Esophagus muscularis mucosa (tissue), 4 donors: ENCODE measurements at regions not wholly inside any gene's neighbourhood (a gene's known extent, or its start where the extent isn't known, plus 50 kb on each side); places are given as distances from the start of the nearest gene placed in this dataset.

Experiments used
- DNase-seq: peaks from one replicate; pipeline ENCODE4 v3.0.0-alpha.2; 2017; ENCODE audit errors: extremely low spot score
- H3K27ac ChIP-seq, 4 donors: fragments of 200-600 bp; sonication (generic); replicated peaks in 1 of 4; 1 replicate in 3 of 4; 2 replicates in 1 of 4; pipeline ENCODE4 v1.5.1; 2016 to 2019; ENCODE audit warnings: mild to moderate bottlenecking in 1 of 4
- H3K27me3 ChIP-seq, 4 donors: fragments of 200-600 bp; sonication (generic); one replicate each; pipeline versions ENCODE4 v1.5.1 to v1.6.0; 2016 to 2019
- H3K36me3 ChIP-seq, 4 donors: fragments of 200-600 bp; sonication (generic); one replicate each; pipeline ENCODE4 v1.5.1; 2016 to 2019
- H3K4me1 ChIP-seq, 4 donors: fragments of 200-600 bp; sonication (generic); one replicate each; pipeline ENCODE4 v1.5.1; 2016 to 2019
- H3K4me3 ChIP-seq, 4 donors: fragments of 200-600 bp; sonication (generic); 1 replicate in 2 of 4; 2 replicates in 2 of 4; pipeline ENCODE4 v1.5.1; 2016 to 2019; ENCODE audit warnings: mild to moderate bottlenecking in 4 of 4, moderate library complexity in 1 of 4
- H3K9me3 ChIP-seq, 4 donors: fragments of 200-600 bp; sonication (generic); 1 replicate in 3 of 4; 2 replicates in 1 of 4; pipeline ENCODE4 v1.5.1; 2016 to 2019
- EP300 ChIP-seq: sonication (generic); formaldehyde crosslinking; IDR thresholded peaks from one replicate; pipeline ENCODE4 v1.6.1; 2017; ENCODE audit warnings: antibody characterized with exemption
- POLR2A ChIP-seq: fragments of 450-650 bp; IDR thresholded peaks from one replicate; pipeline ENCODE4 v1.6.1; 2017; ENCODE audit warnings: antibody characterized with exemption, moderate library complexity, mild to moderate bottlenecking, low read depth
- POLR2AphosphoS5 ChIP-seq, 2 donors: sonication (generic); formaldehyde crosslinking; IDR thresholded peaks; one replicate each; pipeline ENCODE4 v1.6.1; 2017; ENCODE audit warnings: antibody characterized with exemption in 2 of 2
- WGBS: methylation state at CpG from one replicate; pipeline ENCODE4 v1.1.5; 2018; 5-methylcytosine and 5-hydroxymethylcytosine counted together
- intact Hi-C: fragments of 100-400 bp; cut with DNase I; formaldehyde crosslinking; loops from one replicate; pipeline ENCODE4 v1.15.1; 2023
- TF ChIP-seq, protein P1 (sequence below), 3 experiments: fragments of 200-600 bp in 2 of 3; fragments of 450-650 bp in 1 of 3; sonication (generic) in 2 of 3; IDR thresholded peaks; one replicate each; pipeline ENCODE4 v1.5.1; 2017 to 2019; ENCODE audit warnings: antibody characterized with exemption in 3 of 3, mild to moderate bottlenecking in 2 of 3, moderate library complexity in 1 of 3

GRCh38 chr10:92785118-92785517 lies 63.2 kb upstream of the EXOC6 start:
- Histone ChIP-seq H3K27me3 (no peaks in the 10 kb centered on the region), H3K27ac (no peak overlapping the region), H3K9me3 (no peaks in the 10 kb centered on the region), H3K4me3 (no peak overlapping the region), H3K4me1 (no peaks in the 10 kb centered on the region), H3K36me3 (no peaks in the 10 kb centered on the region)
- no peak for DNase-seq
- WGBS, result 68% methylated on average over 7 of the region's 7 CpGs
- TF ChIP-seq, protein P1, sequence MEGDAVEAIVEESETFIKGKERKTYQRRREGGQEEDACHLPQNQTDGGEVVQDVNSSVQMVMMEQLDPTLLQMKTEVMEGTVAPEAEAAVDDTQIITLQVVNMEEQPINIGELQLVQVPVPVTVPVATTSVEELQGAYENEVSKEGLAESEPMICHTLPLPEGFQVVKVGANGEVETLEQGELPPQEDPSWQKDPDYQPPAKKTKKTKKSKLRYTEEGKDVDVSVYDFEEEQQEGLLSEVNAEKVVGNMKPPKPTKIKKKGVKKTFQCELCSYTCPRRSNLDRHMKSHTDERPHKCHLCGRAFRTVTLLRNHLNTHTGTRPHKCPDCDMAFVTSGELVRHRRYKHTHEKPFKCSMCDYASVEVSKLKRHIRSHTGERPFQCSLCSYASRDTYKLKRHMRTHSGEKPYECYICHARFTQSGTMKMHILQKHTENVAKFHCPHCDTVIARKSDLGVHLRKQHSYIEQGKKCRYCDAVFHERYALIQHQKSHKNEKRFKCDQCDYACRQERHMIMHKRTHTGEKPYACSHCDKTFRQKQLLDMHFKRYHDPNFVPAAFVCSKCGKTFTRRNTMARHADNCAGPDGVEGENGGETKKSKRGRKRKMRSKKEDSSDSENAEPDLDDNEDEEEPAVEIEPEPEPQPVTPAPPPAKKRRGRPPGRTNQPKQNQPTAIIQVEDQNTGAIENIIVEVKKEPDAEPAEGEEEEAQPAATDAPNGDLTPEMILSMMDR (IDR thresholded peaks at IDR 0.05), result no peak
- TF ChIP-seq POLR2A (no peak), EP300 (no peak), POLR2AphosphoS5 (IDR thresholded peaks at IDR 0.05) (no peak)
- intact Hi-C loops, result no loop called here

- no peaks in the 10 kb centered on the region for H3K36me3 ChIP-seq
- intact Hi-C loops, result no loop called here
- no peak for TF ChIP-seq EP300
- TF ChIP-seq, protein P1 (IDR thresholded peaks at IDR 0.05), result no peak
- no peak for TF ChIP-seq POLR2A
- no peak for TF ChIP-seq POLR2AphosphoS5 (IDR thresholded peaks at IDR 0.05)
- no peaks in the 10 kb centered on the region for H3K4me1 ChIP-seq
- WGBS, result 71% methylated on average over 11 of the region's 11 CpGs
- no peak for DNase-seq
- H3K27me3 ChIP-seq, result no peaks in the 10 kb centered on the region
- no peak overlapping the region for H3K4me3 ChIP-seq
- no peaks in the 10 kb centered on the region for H3K9me3 ChIP-seq
- no peak overlapping the region for H3K27ac ChIP-seq
Measured at GRCh38 chr10:92787557-92788152, 60.7 kb upstream of the EXOC6 start.

DNA sequence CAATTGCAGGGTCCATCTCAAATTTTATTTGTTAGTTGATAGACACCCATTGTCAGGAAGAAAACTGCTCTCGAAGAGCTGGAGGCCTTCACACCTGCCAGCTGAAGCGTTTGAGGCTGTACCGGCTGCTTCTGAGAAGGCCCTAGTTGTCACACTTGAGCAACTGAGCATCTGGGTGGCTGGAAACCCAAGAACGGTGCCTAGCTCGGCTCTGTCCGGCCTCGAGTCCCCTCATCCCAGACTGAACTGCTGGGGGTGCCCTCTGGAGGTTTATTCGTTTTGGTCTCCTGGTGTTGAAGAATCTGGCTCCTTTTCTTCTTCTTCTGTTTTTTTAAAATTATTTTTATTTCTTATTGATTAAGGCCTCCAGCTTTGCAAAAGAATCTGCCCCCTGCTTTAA lies 59.3 kb upstream of the EXOC6 start:
- Histone ChIP-seq H3K4me1 (no peaks in the 10 kb centered on the region), H3K27me3 (no peaks in the 10 kb centered on the region)
- 78% methylated on average over 7 of the region's 8 CpGs for WGBS

DNA sequence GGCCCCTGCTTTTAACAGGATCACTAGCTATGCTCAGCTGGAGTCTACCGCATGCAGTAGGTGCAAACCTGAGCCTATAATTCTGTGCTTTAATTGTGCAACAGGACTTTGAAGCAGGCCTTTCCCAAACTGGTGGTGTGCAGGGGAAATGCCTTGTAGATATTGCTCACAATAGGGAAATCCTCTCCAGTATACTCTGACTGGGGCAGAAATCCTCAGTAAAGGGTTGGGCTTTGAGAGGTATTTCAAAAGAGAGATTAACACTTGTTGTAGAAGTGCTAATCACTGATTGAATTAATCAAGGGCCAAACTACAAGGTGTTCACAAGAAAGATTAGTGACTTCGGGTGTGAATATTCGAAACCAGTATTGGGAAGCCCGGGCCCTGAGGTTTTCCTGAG lies 58.5 kb upstream of the EXOC6 start:
- no peak for DNase-seq
- WGBS, result 68% methylated on average over 4 of the region's 4 CpGs
- Histone ChIP-seq H3K36me3 (no peaks in the 10 kb centered on the region), H3K9me3 (no peaks in the 10 kb centered on the region), H3K4me3 (no peak overlapping the region), H3K27ac (no peak overlapping the region), H3K27me3 (no peaks in the 10 kb centered on the region), H3K4me1 (no peaks in the 10 kb centered on the region)
- TF ChIP-seq POLR2A, result no peak
- TF ChIP-seq, protein P1 (IDR thresholded peaks at IDR 0.05), result no peak
- no peak for TF ChIP-seq POLR2AphosphoS5 (IDR thresholded peaks at IDR 0.05)
- TF ChIP-seq EP300, result no peak
- intact Hi-C loops, result no loop called here

More for the DNA sequence above, 59.3 kb upstream of the EXOC6 start:
- intact Hi-C loops, result no loop called here
- Histone ChIP-seq H3K9me3 (no peaks in the 10 kb centered on the region), H3K36me3 (no peaks in the 10 kb centered on the region), H3K4me3 (no peak overlapping the region), H3K27ac (no peak overlapping the region)
- no peak for TF ChIP-seq POLR2A
- TF ChIP-seq, protein P1 (IDR thresholded peaks at IDR 0.05), result no peak
- no peak for TF ChIP-seq POLR2AphosphoS5 (IDR thresholded peaks at IDR 0.05)
- no peak for TF ChIP-seq EP300
- DNase-seq, result no peak

DNA sequence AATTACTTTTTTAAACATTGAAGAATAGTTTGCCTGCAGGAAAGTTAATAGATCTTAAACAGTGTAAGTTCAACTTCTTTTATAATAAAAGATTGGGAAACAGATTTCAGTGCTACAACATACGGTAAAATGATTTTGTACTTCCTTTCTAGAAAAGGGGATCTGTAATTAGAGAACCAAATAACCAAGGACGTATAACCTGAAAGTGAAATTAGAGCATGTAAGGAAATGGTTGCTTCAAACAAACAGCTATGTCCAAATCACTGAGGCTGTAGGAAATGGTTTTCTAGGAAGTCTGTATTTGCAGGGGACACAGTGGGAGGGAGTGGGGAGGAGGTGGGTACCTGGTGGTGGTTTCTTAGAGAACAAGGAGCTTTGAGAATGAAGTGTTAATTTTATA lies 57.9 kb upstream of the EXOC6 start:
- intact Hi-C loops, result no loop called here

More for the DNA sequence above, 57.9 kb upstream of the EXOC6 start:
- H3K4me1 ChIP-seq, result no peaks in the 10 kb centered on the region
- DNase-seq, result no peak
- H3K36me3 ChIP-seq, result no peaks in the 10 kb centered on the region
- H3K4me3 ChIP-seq, result no peak overlapping the region
- no peaks in the 10 kb centered on the region for H3K9me3 ChIP-seq
- H3K27me3 ChIP-seq, result no peaks in the 10 kb centered on the region
- H3K27ac ChIP-seq, result no peak overlapping the region
- no peak for TF ChIP-seq EP300
- no peak for TF ChIP-seq POLR2AphosphoS5 (IDR thresholded peaks at IDR 0.05)
- TF ChIP-seq, protein P1 (IDR thresholded peaks at IDR 0.05), result no peak
- TF ChIP-seq POLR2A, result no peak
- 53% methylated on average over 2 of the region's 2 CpGs for WGBS
